Activated CD8-positive, alpha-beta T cell treated with anti-CD3 and anti-CD28 coated beads, Interleukin-2, amount 10 ng/mL, durations not matched to agents 7 days and 5 days (primary cell): ENCODE measurements at regions not wholly inside any gene's neighbourhood (a gene's known extent, or its start where the extent isn't known, plus 50 kb on each side); places are given as distances from the start of the nearest gene placed in this dataset.
"Not testable (repeated sequence)": the region's sequence is repeated elsewhere in the genome, so short reads cannot be mapped to it uniquely, and the experiment has no call there.

Experiments
- ATAC-seq: fragments of 150-1000 bp; cut with Tn5 transposase; one replicate; pipeline ENCODE4 v1.10.0; 2021; ENCODE audit warnings: moderate library complexity
- CTCF ChIA-PET: fragments of 350-600 bp; sonication (Branson Sonifier 250); formaldehyde crosslinking; loops from one replicate; lab custom pipeline; 2021; ENCODE audit warnings: antibody characterized with exemption; lab: Charles Lee
- POLR2A ChIA-PET: fragments of 350-600 bp; sonication (Branson Sonifier 250); formaldehyde crosslinking; loops from one replicate; lab custom pipeline; 2021; ENCODE audit warnings: antibody characterized with exemption; lab: Charles Lee
- DNase-seq: peaks from one replicate; pipeline ENCODE4 v3.0.0-alpha.2; 2020
- H3K27ac Mint-ChIP-seq: one replicate; pipeline ENCODE4 v1.8.0; 2021; ENCODE audit warnings: mild to moderate bottlenecking, mixed read lengths
- H3K27me3 Mint-ChIP-seq: one replicate; pipeline ENCODE4 v1.8.0; 2021; ENCODE audit warnings: low read depth, mixed read lengths
- H3K36me3 Mint-ChIP-seq: one replicate; pipeline ENCODE4 v1.8.0; 2021; ENCODE audit warnings: low read depth, mixed read lengths
- H3K4me1 Mint-ChIP-seq: one replicate; pipeline ENCODE4 v1.8.0; 2021; ENCODE audit warnings: low read depth, mixed read lengths
- H3K4me3 Mint-ChIP-seq: one replicate; pipeline ENCODE4 v1.8.0; 2021; ENCODE audit warnings: mild to moderate bottlenecking, mixed read lengths
- H3K9me3 Mint-ChIP-seq: one replicate; pipeline ENCODE4 v1.8.0; 2022; ENCODE audit warnings: mixed read lengths; ENCODE audit not compliant: insufficient read depth

DNA sequence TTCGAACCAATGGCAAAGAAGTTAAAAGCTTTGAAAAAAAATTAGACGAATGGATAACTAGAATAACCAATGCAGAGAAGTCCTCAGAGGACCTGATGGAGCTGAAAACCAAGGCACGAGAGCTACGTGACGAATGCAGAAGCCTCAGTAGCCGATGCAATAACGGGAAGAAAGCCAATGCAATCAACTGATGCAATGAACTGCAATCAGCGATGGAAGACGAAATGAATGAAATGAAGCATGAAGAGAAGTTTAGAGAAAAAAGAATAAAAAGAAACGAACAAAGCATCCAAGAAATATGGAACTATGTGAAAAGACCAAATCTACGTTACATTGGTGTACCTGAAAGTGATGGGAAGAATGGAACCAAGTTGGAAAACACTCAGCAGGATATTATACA is 52.6 kb upstream of the MRPS30 start:
- H3K4me3 Mint-ChIP-seq, H3K36me3 Mint-ChIP-seq, H3K27me3 Mint-ChIP-seq, ATAC-seq, DNase-seq, H3K27ac Mint-ChIP-seq, H3K4me1 Mint-ChIP-seq, H3K9me3 Mint-ChIP-seq, POLR2A ChIA-PET: not testable (repeated sequence)
- CTCF ChIA-PET = interaction anchor here (1.7 kb wide), 1 partner anchor 17 kb away, joined by 3 read pairs; no protein-coding TSS in a partner anchor

DNA sequence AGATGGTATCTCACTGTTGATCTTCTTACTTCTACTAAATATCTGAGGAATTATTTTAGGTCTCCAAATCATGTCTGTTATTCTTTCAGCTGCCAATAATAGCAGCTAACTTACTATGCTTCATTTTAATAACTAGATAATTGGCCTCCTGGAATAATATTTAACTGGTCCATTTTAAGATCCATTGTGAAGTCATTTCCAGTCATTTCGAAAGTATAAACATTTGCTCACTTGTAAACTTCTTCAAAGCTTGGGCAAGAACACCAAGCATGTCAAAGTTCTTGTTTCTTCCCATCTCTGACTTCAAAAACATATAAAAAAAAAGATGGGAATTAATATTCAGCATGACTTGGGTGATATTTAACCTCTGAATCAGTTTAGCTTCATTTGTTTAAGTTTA is 61.4 kb upstream of the MRPS30 start:
- no peak for ATAC-seq
- no peak for DNase-seq
- Mint-ChIP-seq H3K4me1 (no peaks in the 10 kb centered on the region), H3K4me3 (no peak overlapping the region), H3K27me3 (no peaks in the 10 kb centered on the region), H3K9me3 (no peaks in the 10 kb centered on the region), H3K36me3 (no peaks in the 10 kb centered on the region), H3K27ac (no peak overlapping the region)
- ChIA-PET CTCF (no interaction called here), POLR2A (no interaction called here)

GRCh38 chr5:44740660-44741059 is 68.1 kb upstream of the MRPS30 start:
- H3K9me3 Mint-ChIP-seq = no peaks in the 10 kb centered on the region
- no peaks in the 10 kb centered on the region for H3K36me3 Mint-ChIP-seq
- POLR2A ChIA-PET = no interaction called here
- no peak overlapping the region for H3K27ac Mint-ChIP-seq
- H3K4me1 Mint-ChIP-seq = no peaks in the 10 kb centered on the region
- CTCF ChIA-PET = no interaction called here
- no peak for ATAC-seq
- no peaks in the 10 kb centered on the region for H3K27me3 Mint-ChIP-seq
- no peak for DNase-seq
- H3K4me3 Mint-ChIP-seq = no peak overlapping the region

GRCh38 chr5:44729536-44729935 is 79.2 kb upstream of the MRPS30 start:
- Mint-ChIP-seq H3K4me1 (no peaks in the 10 kb centered on the region), H3K27me3 (no peaks in the 10 kb centered on the region), H3K36me3 (no peaks in the 10 kb centered on the region), H3K9me3 (no peaks in the 10 kb centered on the region), H3K4me3 (no peak overlapping the region), H3K27ac (no peak overlapping the region)
- ATAC-seq = no peak
- ChIA-PET POLR2A (no interaction called here), CTCF (no interaction called here)
- DNase-seq = no peak

DNA sequence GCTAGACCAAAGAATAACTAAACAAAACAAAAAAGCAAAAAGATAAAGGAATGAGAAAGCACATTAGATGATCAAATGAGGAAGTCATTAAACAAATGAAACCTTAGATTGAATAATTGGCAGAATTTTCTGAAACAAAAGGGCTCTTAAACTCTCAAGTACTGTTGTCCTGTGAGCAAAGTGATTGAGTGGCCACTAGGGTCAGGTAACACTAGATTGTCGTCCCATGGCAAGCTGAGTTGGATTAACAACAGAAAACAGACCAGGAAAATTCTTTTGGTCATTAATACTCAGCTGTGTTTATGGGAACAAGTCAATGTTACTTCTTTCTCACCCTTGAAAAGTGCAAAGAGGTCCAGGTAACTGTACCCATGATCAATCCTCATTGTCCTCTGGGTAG is 81.6 kb upstream of the MRPS30 start:
- H3K4me3 Mint-ChIP-seq = no peak overlapping the region
- ATAC-seq = no peak

GRCh38 chr5:44719856-44720255 is 88.9 kb upstream of the MRPS30 start:
- POLR2A ChIA-PET = no interaction called here
- ATAC-seq (no peak), DNase-seq (no peak)
- H3K4me1 Mint-ChIP-seq = no peaks in the 10 kb centered on the region
- CTCF ChIA-PET = no interaction called here
- no peaks in the 10 kb centered on the region for H3K27me3 Mint-ChIP-seq
- H3K9me3 Mint-ChIP-seq = no peaks in the 10 kb centered on the region
- no peak overlapping the region for H3K27ac Mint-ChIP-seq
- no peaks in the 10 kb centered on the region for H3K36me3 Mint-ChIP-seq
- no peak overlapping the region for H3K4me3 Mint-ChIP-seq

More for the DNA sequence above, 81.6 kb upstream of the MRPS30 start:
- H3K27me3 Mint-ChIP-seq = no peaks in the 10 kb centered on the region
- no peak overlapping the region for H3K27ac Mint-ChIP-seq
- H3K4me1 Mint-ChIP-seq = no peaks in the 10 kb centered on the region
- CTCF ChIA-PET = no interaction called here
- POLR2A ChIA-PET = no interaction called here
- no peaks in the 10 kb centered on the region for H3K36me3 Mint-ChIP-seq
- no peak for DNase-seq
- H3K9me3 Mint-ChIP-seq = no peaks in the 10 kb centered on the region

- Mint-ChIP-seq H3K27me3 (no peaks in the 10 kb centered on the region), H3K27ac (no peak overlapping the region), H3K36me3 (no peaks in the 10 kb centered on the region), H3K9me3 (no peaks in the 10 kb centered on the region), H3K4me3 (no peak overlapping the region), H3K4me1 (no peaks in the 10 kb centered on the region)
- ChIA-PET POLR2A (no interaction called here), CTCF (no interaction called here)
- ATAC-seq (no peak), DNase-seq (no peak)
These were observed 93.7 kb upstream of the MRPS30 start for GRCh38 chr5:44714871-44715561.

DNA sequence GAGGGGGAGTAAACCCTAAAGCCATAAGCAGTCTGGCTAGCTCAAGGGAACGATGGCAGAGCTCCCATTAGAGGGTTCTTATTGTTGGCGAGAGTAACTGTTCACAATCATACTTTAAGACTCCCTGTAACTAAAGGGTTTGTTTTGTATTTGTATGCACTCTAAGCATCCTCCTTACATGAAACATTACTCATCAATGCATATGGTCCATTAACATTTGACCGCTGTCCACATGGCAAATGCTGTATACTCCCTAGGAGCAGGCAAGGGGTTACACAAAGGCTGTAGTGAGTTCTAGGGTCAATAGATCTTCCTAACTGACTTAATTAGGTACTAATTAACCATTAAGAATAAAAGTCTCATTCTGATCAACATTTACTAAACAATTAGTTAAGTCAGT is 95.3 kb upstream of the MRPS30 start:
- H3K36me3 Mint-ChIP-seq = no peaks in the 10 kb centered on the region
- no peak overlapping the region for H3K27ac Mint-ChIP-seq
- H3K27me3 Mint-ChIP-seq = no peaks in the 10 kb centered on the region
- POLR2A ChIA-PET = no interaction called here
- ATAC-seq (no peak), DNase-seq (no peak)
- no peaks in the 10 kb centered on the region for H3K9me3 Mint-ChIP-seq
- CTCF ChIA-PET = no interaction called here
- H3K4me3 Mint-ChIP-seq = no peak overlapping the region
- H3K4me1 Mint-ChIP-seq = no peaks in the 10 kb centered on the region

DNA sequence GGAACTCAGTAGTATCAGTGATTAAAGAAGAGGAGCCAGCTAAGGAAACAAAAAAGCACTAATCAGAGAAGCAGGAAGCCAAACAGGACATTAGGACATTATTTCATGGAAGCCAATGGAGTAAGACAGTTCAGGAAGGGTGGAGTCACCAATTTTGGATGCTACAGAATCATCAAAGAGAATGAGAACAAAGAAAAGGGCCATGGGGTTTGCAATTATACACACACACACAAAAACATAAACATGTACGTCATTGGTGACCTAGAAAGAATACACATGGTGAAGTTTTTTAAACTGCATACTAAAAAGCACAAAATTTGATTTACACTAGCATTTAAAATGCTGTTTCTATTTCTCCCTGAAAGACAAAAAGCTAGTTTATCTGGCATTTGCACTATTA is 96.8 kb upstream of the MRPS30 start:
- Mint-ChIP-seq H3K4me1 (no peaks in the 10 kb centered on the region), H3K9me3 (no peaks in the 10 kb centered on the region), H3K27me3 (no peaks in the 10 kb centered on the region), H3K27ac (no peak overlapping the region), H3K4me3 (no peak overlapping the region), H3K36me3 (no peaks in the 10 kb centered on the region)
- POLR2A ChIA-PET = no interaction called here
- CTCF ChIA-PET = no interaction called here
- ATAC-seq = no peak
- no peak for DNase-seq

- no peaks in the 10 kb centered on the region for H3K9me3 Mint-ChIP-seq
- H3K27ac Mint-ChIP-seq = no peak overlapping the region
- H3K4me1 Mint-ChIP-seq = no peaks in the 10 kb centered on the region
- CTCF ChIA-PET = no interaction called here
- no peaks in the 10 kb centered on the region for H3K27me3 Mint-ChIP-seq
- DNase-seq (no peak), ATAC-seq (no peak)
- H3K36me3 Mint-ChIP-seq = no peaks in the 10 kb centered on the region
- H3K4me3 Mint-ChIP-seq = no peak overlapping the region
- POLR2A ChIA-PET = no interaction called here
These were observed 100.1 kb upstream of the MRPS30 start for GRCh38 chr5:44708602-44709001.

- no peak for ATAC-seq
- POLR2A ChIA-PET = no interaction called here
- Mint-ChIP-seq H3K9me3 (no peaks in the 10 kb centered on the region), H3K4me1 (no peaks in the 10 kb centered on the region), H3K27me3 (no peaks in the 10 kb centered on the region), H3K36me3 (no peaks in the 10 kb centered on the region), H3K27ac (no peak overlapping the region), H3K4me3 (no peak overlapping the region)
- DNase-seq = no peak
- CTCF ChIA-PET = no interaction called here
These were observed 101.0 kb upstream of the MRPS30 start for GRCh38 chr5:44707721-44708120.

GRCh38 chr5:44697025-44697424 is 111.7 kb upstream of the MRPS30 start:
- ChIA-PET POLR2A (no interaction called here), CTCF (no interaction called here)
- DNase-seq = no peak
- H3K27me3 Mint-ChIP-seq = no peaks in the 10 kb centered on the region
- no peaks in the 10 kb centered on the region for H3K36me3 Mint-ChIP-seq
- no peak overlapping the region for H3K27ac Mint-ChIP-seq
- no peak for ATAC-seq
- no peaks in the 10 kb centered on the region for H3K9me3 Mint-ChIP-seq
- no peaks in the 10 kb centered on the region for H3K4me1 Mint-ChIP-seq
- H3K4me3 Mint-ChIP-seq = no peak overlapping the region

- Mint-ChIP-seq H3K9me3 (no peaks in the 10 kb centered on the region), H3K4me1 (no peaks in the 10 kb centered on the region), H3K4me3 (no peak overlapping the region), H3K27ac (no peak overlapping the region), H3K36me3 (no peaks in the 10 kb centered on the region), H3K27me3 (no peaks in the 10 kb centered on the region)
- no peak for DNase-seq
- no peak for ATAC-seq
- ChIA-PET CTCF (no interaction called here), POLR2A (no interaction called here)
These were observed 113.5 kb upstream of the MRPS30 start for GRCh38 chr5:44695259-44695658.
